ENCODE measurements at regions not wholly inside any gene's neighbourhood (a gene's known extent, or its start where the extent isn't known, plus 50 kb on each side); places are given as distances from the start of the nearest gene placed in this dataset.
A peak's percentile ranks its signal among the peaks of the same experiment; 100 is the strongest.

GRCh38 chr12:95396849-95397468 is 77.0 kb upstream of the METAP2 start:
- Histone ChIP-seq H4K20me1 (ENCODE audit: insufficient read depth) (no peaks in the 10 kb centered on the region), H3K36me3 (ENCODE audit: insufficient read depth) (no peaks in the 10 kb centered on the region), H3K79me2 (ENCODE audit: insufficient read depth, low read depth) (no peaks in the 10 kb centered on the region), H3K4me1 (ENCODE audit: low read depth, poor library complexity, severe bottlenecking) (peaks cover 27% of the 10 kb centered on the region), H2AFZ (ENCODE audit: low read depth) (peak overlapping the region; percentile 28; the same call in 1 of the 2 replicates), H3K4me2 (peak overlapping the region; percentile 36; the same call in 1 of the 2 replicates), H3K27ac (peak overlapping the region; percentile 60), H3K4me3 (IDR thresholded peaks at IDR 0.05; ENCODE audit: insufficient read depth, low read depth, low read length) (no peak overlapping the region), H3K27me3 (ENCODE audit: insufficient read depth, low read depth) (no peaks in the 10 kb centered on the region), H3K9ac (peak overlapping the region; percentile 17; the same call in 1 of the 2 replicates)
- no peak for TF ChIP-seq CTCF (conservative IDR thresholded peaks at IDR 0.05; ENCODE audit: low read depth, low read length)

- H3K4me3 ChIP-seq (IDR thresholded peaks at IDR 0.05; ENCODE audit: insufficient read depth, low read depth, low read length): no peak overlapping the region
- H4K20me1 ChIP-seq (ENCODE audit: insufficient read depth): no peaks in the 10 kb centered on the region
- H3K36me3 ChIP-seq (ENCODE audit: insufficient read depth): no peaks in the 10 kb centered on the region
- no peaks in the 10 kb centered on the region for H3K79me2 ChIP-seq (ENCODE audit: insufficient read depth, low read depth)
- peak overlapping the region; percentile 60 for H3K27ac ChIP-seq
- H2AFZ ChIP-seq (ENCODE audit: low read depth): peak overlapping the region; percentile 28; the same call in 1 of the 2 replicates
- no peak overlapping the region; the same call in 1 of the 2 replicates for H3K9ac ChIP-seq
- H3K4me2 ChIP-seq: peak overlapping the region; percentile 36; the same call in 1 of the 2 replicates
- TF ChIP-seq CTCF (conservative IDR thresholded peaks at IDR 0.05; ENCODE audit: low read depth, low read length): no peak
- no peaks in the 10 kb centered on the region for H3K27me3 ChIP-seq (ENCODE audit: insufficient read depth, low read depth)
- peaks cover 27% of the 10 kb centered on the region for H3K4me1 ChIP-seq (ENCODE audit: low read depth, poor library complexity, severe bottlenecking)
These were observed 76.4 kb upstream of the METAP2 start for GRCh38 chr12:95397571-95397970.

GRCh38 chr12:95402096-95402495 is 71.9 kb upstream of the METAP2 start:
- Histone ChIP-seq H3K79me2 (ENCODE audit: insufficient read depth, low read depth) (no peaks in the 10 kb centered on the region), H3K9ac (no peak overlapping the region), H4K20me1 (ENCODE audit: insufficient read depth) (no peaks in the 10 kb centered on the region), H3K27ac (no peak overlapping the region), H3K4me3 (IDR thresholded peaks at IDR 0.05; ENCODE audit: insufficient read depth, low read depth, low read length) (no peak overlapping the region), H3K4me2 (no peak overlapping the region), H3K36me3 (ENCODE audit: insufficient read depth) (no peaks in the 10 kb centered on the region), H2AFZ (ENCODE audit: low read depth) (no peak overlapping the region), H3K4me1 (ENCODE audit: low read depth, poor library complexity, severe bottlenecking) (peaks cover 13% of the 10 kb centered on the region), H3K27me3 (ENCODE audit: insufficient read depth, low read depth) (no peaks in the 10 kb centered on the region)
- no peak for TF ChIP-seq CTCF (conservative IDR thresholded peaks at IDR 0.05; ENCODE audit: low read depth, low read length)

- no peaks in the 10 kb centered on the region for H4K20me1 ChIP-seq (ENCODE audit: insufficient read depth)
- no peak for TF ChIP-seq CTCF (conservative IDR thresholded peaks at IDR 0.05; ENCODE audit: low read depth, low read length)
- H3K36me3 ChIP-seq (ENCODE audit: insufficient read depth): no peaks in the 10 kb centered on the region
- H3K4me3 ChIP-seq (IDR thresholded peaks at IDR 0.05; ENCODE audit: insufficient read depth, low read depth, low read length): no peak overlapping the region
- H3K4me2 ChIP-seq: no peak overlapping the region
- H2AFZ ChIP-seq (ENCODE audit: low read depth): no peak overlapping the region
- H3K79me2 ChIP-seq (ENCODE audit: insufficient read depth, low read depth): no peaks in the 10 kb centered on the region
- no peaks in the 10 kb centered on the region for H3K27me3 ChIP-seq (ENCODE audit: insufficient read depth, low read depth)
- no peak overlapping the region for H3K27ac ChIP-seq
- H3K9ac ChIP-seq: no peak overlapping the region
- no peaks in the 10 kb centered on the region for H3K4me1 ChIP-seq (ENCODE audit: low read depth, poor library complexity, severe bottlenecking)
These were observed 65.8 kb upstream of the METAP2 start for GRCh38 chr12:95408201-95408600.

All from KMS-11 (cell line).